Activated naive CD8-positive, alpha-beta T cell treated with anti-CD3 and anti-CD28 coated beads for 36 hours (primary cell): ENCODE measurements at regions not wholly inside any gene's neighbourhood (a gene's known extent, or its start where the extent isn't known, plus 50 kb on each side); places are given as distances from the start of the nearest gene placed in this dataset.

Experiments used
- DNase-seq: peaks from one replicate; pipeline ENCODE4 v3.0.0; 2021
- H3K27ac Mint-ChIP-seq: one replicate; pipeline ENCODE4 v1.8.0; 2022; ENCODE audit warnings: mild to moderate bottlenecking, moderate library complexity, mixed read lengths
- H3K27me3 Mint-ChIP-seq: one replicate; pipeline ENCODE4 v1.8.0; 2022; ENCODE audit warnings: mild to moderate bottlenecking, mixed read lengths
- H3K36me3 Mint-ChIP-seq: one replicate; pipeline ENCODE4 v1.8.0; 2021; ENCODE audit warnings: mild to moderate bottlenecking, mixed read lengths
- H3K4me1 Mint-ChIP-seq: one replicate; pipeline ENCODE4 v1.8.0; 2021; ENCODE audit warnings: mixed read lengths
- H3K4me3 Mint-ChIP-seq: one replicate; pipeline ENCODE4 v1.8.0; 2022; ENCODE audit warnings: mild to moderate bottlenecking, moderate library complexity, mixed read lengths
- H3K9me3 Mint-ChIP-seq: one replicate; pipeline ENCODE4 v1.8.0; 2022; ENCODE audit warnings: mixed read lengths

DNA sequence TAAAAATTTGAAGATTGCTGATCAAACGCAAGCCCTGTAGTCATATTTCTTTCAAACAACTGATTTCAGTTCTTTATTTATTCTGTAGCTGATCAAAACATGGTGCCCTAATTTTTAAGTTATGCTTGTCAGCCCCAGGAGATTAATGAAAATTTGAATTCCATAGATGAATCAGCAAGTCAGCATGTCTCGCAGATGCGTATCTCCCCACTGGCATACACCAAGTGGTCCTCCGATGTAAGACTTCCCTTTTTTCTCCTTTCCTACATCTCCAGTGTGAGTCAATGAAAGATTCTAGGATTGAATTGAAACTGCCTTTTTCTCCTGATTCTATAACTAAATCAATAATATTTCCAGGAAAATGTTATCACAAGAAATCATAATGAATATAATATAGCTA, 539.6 kb upstream of the NOX3 start:
- no peak overlapping the region for H3K4me3 Mint-ChIP-seq
- H3K36me3 Mint-ChIP-seq = no peaks in the 10 kb centered on the region
- H3K27me3 Mint-ChIP-seq = peaks cover 3% of the 10 kb centered on the region
- H3K4me1 Mint-ChIP-seq = no peaks in the 10 kb centered on the region
- H3K27ac Mint-ChIP-seq = no peak overlapping the region
- no peak for DNase-seq
- H3K9me3 Mint-ChIP-seq = no peaks in the 10 kb centered on the region

DNA sequence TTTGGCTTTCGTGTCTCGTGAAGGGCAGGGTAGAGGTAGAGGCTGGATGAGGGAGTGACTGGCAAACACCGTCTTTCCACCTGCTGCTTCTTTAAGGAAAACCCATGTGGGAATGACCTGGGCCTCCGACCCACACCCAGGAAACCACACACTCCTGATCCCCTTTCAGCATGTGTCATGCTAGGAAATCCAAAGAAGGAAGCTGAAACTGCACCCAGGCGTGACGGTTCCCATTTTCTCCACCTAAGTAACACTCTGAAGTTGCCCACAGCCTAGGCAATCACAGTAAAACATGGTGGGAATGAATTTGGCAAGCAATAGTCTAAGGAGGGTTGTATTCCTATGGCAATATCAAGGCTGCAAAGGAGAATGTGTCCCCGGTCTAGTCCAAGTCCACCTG, 538.4 kb upstream of the NOX3 start:
- no peak overlapping the region for H3K4me3 Mint-ChIP-seq
- H3K27me3 Mint-ChIP-seq = peaks cover 3% of the 10 kb centered on the region
- no peak for DNase-seq
- no peaks in the 10 kb centered on the region for H3K4me1 Mint-ChIP-seq
- no peak overlapping the region for H3K27ac Mint-ChIP-seq
- no peaks in the 10 kb centered on the region for H3K9me3 Mint-ChIP-seq
- no peaks in the 10 kb centered on the region for H3K36me3 Mint-ChIP-seq

DNA sequence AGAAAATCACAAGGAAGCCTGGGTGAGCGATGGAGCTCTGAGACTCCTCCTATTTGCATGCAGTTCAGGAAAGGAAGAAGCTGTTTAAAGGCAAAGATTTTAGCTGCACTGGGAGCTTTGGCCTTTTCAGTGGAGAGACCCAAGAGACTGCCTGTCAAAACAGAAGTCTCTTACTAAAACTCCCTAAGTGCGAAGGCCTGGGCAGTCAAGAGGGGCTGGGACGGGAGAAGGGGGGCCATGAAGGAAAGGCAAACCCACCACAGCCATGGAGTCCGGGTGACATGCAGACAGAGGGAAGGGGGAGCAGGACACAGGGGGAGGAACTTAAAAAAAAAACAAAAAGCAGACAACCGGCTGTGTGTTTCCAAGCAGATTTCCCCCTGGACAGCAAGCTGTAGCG, 537.6 kb upstream of the NOX3 start:
- peaks cover 3% of the 10 kb centered on the region for H3K27me3 Mint-ChIP-seq
- no peaks in the 10 kb centered on the region for H3K9me3 Mint-ChIP-seq
- no peak overlapping the region for H3K4me3 Mint-ChIP-seq
- H3K27ac Mint-ChIP-seq = no peak overlapping the region
- no peaks in the 10 kb centered on the region for H3K36me3 Mint-ChIP-seq
- no peaks in the 10 kb centered on the region for H3K4me1 Mint-ChIP-seq
- DNase-seq = no peak

DNA sequence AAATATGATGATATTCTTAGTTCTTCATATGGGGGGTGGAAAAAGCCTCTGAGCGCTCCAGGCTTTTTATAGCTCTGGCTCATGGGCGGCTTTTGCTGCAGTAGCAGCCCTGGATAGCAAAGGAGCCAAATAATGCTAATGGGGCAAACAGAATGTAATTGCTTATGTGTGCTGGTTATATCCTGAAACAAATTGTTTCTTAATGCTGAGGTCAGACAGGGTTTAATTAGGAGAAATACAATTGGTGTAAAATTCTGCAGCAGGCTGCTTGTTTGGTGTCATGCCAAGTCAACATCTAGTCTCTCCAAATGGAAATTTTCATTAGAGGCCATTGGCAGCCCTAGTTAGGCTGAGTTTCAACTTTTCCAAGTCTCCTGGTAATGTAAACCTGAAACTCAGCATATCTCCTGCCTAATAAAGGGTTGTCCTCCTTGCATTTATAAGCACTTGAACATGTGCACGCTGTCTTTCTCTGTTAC, 530.1 kb upstream of the NOX3 start:
- Mint-ChIP-seq H3K4me3 (no peak overlapping the region), H3K9me3 (no peaks in the 10 kb centered on the region), H3K36me3 (no peaks in the 10 kb centered on the region), H3K4me1 (no peaks in the 10 kb centered on the region), H3K27ac (no peak overlapping the region), H3K27me3 (peaks cover 5% of the 10 kb centered on the region)
- DNase-seq = no peak

DNA sequence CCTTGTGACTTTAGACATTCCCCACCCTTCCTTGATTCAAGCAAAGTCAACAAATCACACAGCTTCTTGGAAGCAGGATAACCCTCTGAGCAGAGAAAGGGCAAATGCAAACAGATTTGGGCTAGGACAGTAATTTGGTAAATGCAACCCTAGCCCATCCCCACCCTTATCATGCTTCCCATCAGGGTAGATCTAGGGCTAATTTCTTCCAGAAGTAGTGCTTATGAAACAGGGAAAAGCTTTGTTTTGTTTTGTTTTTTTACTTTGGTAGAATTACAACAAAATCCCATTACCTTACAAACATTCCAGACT, 525.1 kb upstream of the NOX3 start:
- H3K36me3 Mint-ChIP-seq = no peaks in the 10 kb centered on the region
- H3K9me3 Mint-ChIP-seq = no peaks in the 10 kb centered on the region
- no peak overlapping the region for H3K27ac Mint-ChIP-seq
- peaks cover 7% of the 10 kb centered on the region for H3K27me3 Mint-ChIP-seq
- no peak overlapping the region for H3K4me3 Mint-ChIP-seq
- no peaks in the 10 kb centered on the region for H3K4me1 Mint-ChIP-seq
- DNase-seq = no peak

DNA sequence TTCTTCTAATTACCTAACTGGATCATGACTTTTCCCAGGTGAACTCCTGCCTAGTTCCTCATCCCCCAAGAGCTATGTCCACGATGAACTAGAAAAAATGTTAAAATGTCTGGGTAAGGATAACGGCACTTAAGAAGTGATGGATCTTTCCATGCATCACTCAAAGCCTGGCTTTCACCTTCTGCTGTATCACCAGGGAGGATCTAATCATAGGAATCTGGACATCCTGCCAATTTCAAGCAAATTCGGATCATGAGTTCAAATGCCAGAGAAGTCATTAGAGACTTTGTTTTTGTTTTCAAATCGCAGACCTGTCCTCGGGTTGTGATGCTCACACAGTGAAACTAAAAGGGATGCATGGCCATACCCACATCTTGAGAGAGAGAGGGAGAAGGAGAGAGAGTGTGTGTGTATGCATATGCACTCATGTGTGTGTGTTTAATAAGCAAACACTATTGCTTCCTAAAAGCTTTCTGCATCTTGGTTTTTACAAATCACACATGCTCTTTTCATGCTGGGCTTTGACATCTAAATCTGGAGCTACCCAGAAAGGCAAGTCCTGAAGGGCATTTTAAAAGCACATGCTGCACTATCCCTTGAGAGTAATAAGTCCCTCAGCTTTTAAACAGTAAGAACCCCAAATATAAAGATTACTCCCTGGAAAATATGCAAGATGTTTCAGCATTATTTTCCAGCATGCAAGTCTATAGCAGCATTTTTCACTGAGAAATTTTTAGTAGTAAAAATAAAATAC, 524.6 kb upstream of the NOX3 start:
- no peaks in the 10 kb centered on the region for H3K9me3 Mint-ChIP-seq
- peaks cover 7% of the 10 kb centered on the region for H3K27me3 Mint-ChIP-seq
- H3K27ac Mint-ChIP-seq = no peak overlapping the region
- no peak for DNase-seq
- no peak overlapping the region for H3K4me3 Mint-ChIP-seq
- H3K4me1 Mint-ChIP-seq = no peaks in the 10 kb centered on the region
- H3K36me3 Mint-ChIP-seq = no peaks in the 10 kb centered on the region

DNA sequence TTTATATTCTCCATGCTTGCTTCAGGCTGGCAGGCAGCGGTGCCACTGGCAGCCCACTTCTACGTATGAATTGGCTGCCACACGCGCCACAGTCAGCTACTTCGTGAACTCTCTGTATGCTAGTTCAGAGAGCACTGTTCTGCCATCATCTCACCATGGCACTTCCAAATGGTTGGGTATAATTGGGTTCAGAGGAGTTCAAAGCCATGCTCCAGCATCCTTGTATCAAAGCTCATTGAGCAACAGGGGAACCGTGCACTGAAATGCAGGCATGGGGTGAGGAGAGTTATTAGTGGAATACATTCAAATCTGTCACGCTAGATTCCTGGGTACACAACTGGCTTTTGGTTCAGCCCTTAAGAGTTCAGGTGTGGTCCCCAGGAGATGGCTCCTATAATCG, 519.9 kb upstream of the NOX3 start:
- no peaks in the 10 kb centered on the region for H3K27me3 Mint-ChIP-seq
- H3K4me3 Mint-ChIP-seq = no peak overlapping the region
- peaks cover 14% of the 10 kb centered on the region for H3K4me1 Mint-ChIP-seq
- H3K36me3 Mint-ChIP-seq = no peaks in the 10 kb centered on the region
- H3K27ac Mint-ChIP-seq = no peak overlapping the region
- DNase-seq = no peak
- H3K9me3 Mint-ChIP-seq = no peaks in the 10 kb centered on the region

DNA sequence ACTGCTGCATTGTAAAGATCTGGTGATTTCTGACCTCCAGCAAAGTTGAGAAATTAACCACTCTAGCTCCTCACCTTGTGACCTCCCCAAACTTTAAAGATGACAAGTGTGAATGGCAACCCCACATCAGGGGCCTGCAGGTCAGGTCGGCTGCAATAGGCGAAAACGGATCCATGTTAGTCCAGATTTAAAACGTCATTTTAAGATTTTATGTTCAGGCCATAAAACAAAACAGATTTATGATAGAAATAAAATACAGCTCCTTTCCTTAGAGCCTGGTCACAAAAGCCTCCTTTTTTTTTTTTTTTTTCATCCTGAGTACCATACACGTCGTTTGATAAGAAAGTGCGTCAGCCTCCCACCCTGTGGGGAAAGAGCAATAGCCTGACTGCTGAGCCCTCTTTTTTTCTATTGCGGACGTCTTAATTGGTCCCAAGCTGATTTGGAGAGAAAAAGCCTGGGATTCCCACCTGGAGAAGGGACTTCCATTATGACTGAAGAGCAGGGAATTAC, 519.2 kb upstream of the NOX3 start:
- no peak for DNase-seq
- Mint-ChIP-seq H3K9me3 (no peaks in the 10 kb centered on the region), H3K27ac (no peak overlapping the region), H3K27me3 (no peaks in the 10 kb centered on the region), H3K36me3 (no peaks in the 10 kb centered on the region), H3K4me3 (no peak overlapping the region), H3K4me1 (peaks cover 15% of the 10 kb centered on the region)

DNA sequence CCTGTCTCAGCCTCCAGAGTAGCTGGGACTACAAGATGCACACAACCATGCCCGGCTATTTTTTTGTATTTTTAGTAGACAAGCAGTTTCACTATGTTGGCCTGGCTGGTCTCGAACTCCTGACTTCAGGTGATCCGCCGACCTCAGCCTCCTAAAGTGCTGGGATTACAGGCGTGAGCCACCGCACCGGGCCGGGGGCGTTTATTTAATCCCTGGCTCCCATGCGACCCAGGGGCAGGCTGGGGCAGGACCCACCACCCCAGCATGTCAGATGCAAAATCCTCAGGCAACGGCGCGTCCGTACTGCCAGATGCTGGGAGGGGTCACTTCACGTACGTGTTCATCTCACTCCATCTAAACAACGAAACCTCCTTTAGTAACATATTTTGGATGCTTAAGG, 518.7 kb upstream of the NOX3 start:
- H3K27me3 Mint-ChIP-seq = no peaks in the 10 kb centered on the region
- H3K4me1 Mint-ChIP-seq = peaks cover 15% of the 10 kb centered on the region
- no peak overlapping the region for H3K27ac Mint-ChIP-seq
- no peak overlapping the region for H3K4me3 Mint-ChIP-seq
- no peaks in the 10 kb centered on the region for H3K9me3 Mint-ChIP-seq
- H3K36me3 Mint-ChIP-seq = no peaks in the 10 kb centered on the region
- no peak for DNase-seq

DNA sequence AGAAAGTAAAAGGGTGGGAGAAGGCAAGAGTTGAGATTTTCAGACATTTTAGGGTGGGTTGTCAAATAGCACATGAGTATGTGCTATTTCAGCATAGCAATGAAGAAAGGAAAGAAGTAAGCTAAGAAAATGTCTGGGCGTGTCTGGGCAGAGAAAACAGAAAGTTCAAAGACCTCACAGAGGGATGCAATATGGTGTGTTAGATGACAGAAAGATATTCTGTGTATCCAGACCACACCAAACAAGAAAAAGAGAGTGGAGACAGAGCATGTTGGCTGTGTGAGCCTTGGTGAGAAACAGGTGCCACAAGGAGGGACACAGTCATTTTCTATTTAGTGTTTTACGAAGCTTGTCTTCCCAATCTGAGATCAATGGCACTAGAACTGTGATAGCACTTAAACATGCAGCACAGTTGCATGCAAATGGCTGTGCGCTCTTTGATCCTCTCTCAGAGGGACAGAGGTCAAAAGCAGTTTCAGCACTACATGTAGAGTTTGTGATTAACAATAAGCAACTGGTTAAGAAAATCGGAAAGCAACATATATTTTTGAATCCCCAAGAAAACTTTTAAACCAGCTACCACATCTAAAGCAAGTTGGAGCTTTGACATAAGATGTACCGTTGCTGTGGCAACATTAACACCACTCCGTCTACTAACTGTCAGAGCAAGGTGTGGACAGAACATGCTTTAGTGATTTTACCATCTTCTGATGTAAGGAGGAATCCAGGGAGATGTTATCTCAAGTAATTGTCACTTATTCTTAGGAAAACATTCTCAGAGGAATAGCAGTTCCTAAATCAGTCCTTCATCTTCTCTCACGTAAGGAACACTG, 515.5 kb upstream of the NOX3 start:
- Mint-ChIP-seq H3K27ac (no peak overlapping the region), H3K4me1 (peaks cover 15% of the 10 kb centered on the region), H3K4me3 (no peak overlapping the region), H3K36me3 (no peaks in the 10 kb centered on the region), H3K9me3 (no peaks in the 10 kb centered on the region), H3K27me3 (no peaks in the 10 kb centered on the region)
- no peak for DNase-seq

DNA sequence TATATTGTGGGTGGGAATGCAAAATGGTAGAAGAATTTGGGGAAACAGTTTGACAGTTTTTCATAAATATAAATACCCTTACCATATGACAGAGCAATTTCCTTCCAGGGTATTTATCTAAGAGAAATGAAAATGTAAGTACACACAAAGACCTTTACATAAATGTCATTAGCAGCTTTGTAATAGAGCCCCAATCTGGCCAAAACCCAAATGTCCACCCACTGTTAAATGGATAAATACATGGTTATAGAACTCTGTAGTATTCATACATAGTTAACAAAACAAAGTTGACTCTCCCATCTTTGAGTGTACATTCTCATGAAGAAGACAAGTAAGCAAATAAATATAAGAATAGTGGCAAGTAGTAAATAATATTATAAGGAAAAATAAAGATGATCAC, 514.8 kb upstream of the NOX3 start:
- Mint-ChIP-seq H3K9me3 (no peaks in the 10 kb centered on the region), H3K36me3 (no peaks in the 10 kb centered on the region), H3K4me3 (no peak overlapping the region), H3K27me3 (no peaks in the 10 kb centered on the region), H3K27ac (no peak overlapping the region), H3K4me1 (peaks cover 15% of the 10 kb centered on the region)
- no peak for DNase-seq

DNA sequence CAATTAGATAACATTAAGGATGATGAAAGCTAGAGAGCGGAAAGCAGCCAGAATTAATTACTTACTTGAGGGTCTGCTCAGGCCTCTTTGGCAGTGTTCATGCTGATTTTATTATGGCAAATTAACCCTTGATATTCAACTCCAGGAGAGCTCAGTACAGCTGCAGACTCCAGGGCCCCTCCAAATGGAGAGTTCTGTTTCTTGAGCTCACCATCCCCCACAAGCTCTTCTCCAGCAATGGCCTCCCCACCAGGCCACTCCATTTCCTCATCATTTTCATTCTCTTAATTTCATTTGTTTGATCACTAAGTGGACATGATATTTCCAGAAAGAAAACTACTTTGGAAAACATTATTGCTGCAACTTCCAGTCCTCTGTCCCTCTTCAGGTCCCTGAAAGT, 513.3 kb upstream of the NOX3 start:
- Mint-ChIP-seq H3K4me1 (peaks cover 14% of the 10 kb centered on the region), H3K27me3 (no peaks in the 10 kb centered on the region), H3K4me3 (no peak overlapping the region), H3K9me3 (no peaks in the 10 kb centered on the region), H3K27ac (no peak overlapping the region), H3K36me3 (no peaks in the 10 kb centered on the region)
- DNase-seq = no peak

DNA sequence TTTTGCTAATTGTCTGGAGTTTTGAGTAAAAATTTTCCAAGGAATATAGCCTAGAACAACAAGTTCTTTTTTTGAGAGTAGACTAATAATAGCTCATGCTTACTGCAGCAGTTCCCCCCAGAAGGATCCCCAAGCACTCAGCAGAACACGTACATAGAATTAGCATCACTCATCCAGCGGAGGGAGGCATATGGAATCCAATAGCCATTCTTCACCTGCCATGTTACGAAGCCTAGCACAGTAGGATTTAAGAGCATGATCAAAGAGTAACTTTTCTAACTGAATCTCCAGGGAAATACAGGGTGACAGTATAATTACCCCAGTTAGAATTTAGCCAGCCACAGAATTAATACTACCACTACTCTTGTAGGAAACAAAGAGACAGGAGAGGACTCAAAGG, 511.7 kb upstream of the NOX3 start:
- Mint-ChIP-seq H3K36me3 (no peaks in the 10 kb centered on the region), H3K4me3 (no peak overlapping the region), H3K27me3 (no peaks in the 10 kb centered on the region), H3K27ac (no peak overlapping the region), H3K9me3 (no peaks in the 10 kb centered on the region), H3K4me1 (peaks cover 8% of the 10 kb centered on the region)
- no peak for DNase-seq

DNA sequence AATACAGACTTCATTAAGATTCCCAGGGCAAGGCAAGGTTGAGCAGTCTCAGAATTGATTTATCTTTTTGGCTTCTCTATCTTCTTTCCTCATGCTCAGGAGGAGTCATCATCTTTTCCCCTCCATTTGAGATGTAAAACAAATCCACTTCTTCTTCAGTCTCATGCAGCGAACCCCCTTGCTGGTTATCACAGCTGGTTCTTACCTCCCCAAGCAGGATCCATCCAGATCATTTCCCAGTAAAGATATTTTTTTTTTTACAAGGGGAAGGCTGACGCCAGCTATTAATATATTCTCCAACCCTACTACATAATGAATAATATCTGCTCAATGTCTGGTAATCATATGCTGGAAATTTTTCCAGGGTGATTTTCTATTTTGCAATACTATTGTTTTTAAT, 508.9 kb upstream of the NOX3 start:
- Mint-ChIP-seq H3K4me1 (no peaks in the 10 kb centered on the region), H3K27ac (no peak overlapping the region), H3K4me3 (no peak overlapping the region), H3K9me3 (no peaks in the 10 kb centered on the region), H3K27me3 (no peaks in the 10 kb centered on the region), H3K36me3 (no peaks in the 10 kb centered on the region)
- no peak for DNase-seq

DNA sequence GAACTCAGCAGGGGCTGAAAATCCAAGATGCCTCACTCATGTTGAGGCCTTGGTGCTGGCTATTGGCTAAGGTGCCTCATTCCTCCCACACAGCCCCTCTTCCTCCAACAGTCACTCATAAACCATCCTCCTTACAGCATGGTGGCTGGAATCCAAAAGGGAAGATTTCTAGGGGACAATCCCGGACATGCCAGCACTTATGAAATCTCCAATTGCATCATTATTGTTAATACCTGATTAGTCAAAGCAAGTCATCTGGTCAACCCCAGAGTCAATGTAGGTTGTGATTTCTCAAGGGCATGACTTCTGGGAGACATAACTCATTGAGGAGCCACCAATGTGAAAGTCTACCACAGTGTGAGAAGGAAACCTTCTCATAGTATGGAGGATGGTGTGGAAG, 506.6 kb upstream of the NOX3 start:
- Mint-ChIP-seq H3K36me3 (no peaks in the 10 kb centered on the region), H3K4me1 (no peaks in the 10 kb centered on the region), H3K9me3 (no peaks in the 10 kb centered on the region), H3K27me3 (no peaks in the 10 kb centered on the region), H3K27ac (no peak overlapping the region), H3K4me3 (no peak overlapping the region)
- DNase-seq = no peak
